ENCODE measurements at regions not wholly inside any gene's neighbourhood (a gene's known extent, or its start where the extent isn't known, plus 50 kb on each side); places are given as distances from the start of the nearest gene placed in this dataset.

- H3K27ac ChIP-seq (ENCODE audit: low read length) = no peak overlapping the region
These were observed 61.6 kb downstream of the ARL6IP4 start for GRCh38 chr12:123041811-123042655.

GRCh38 chr12:123041042-123041531, 60.6 kb downstream of the ARL6IP4 start:
- ATAC-seq = no peak

More at GRCh38 chr12:123041811-123042655, 61.6 kb downstream of the ARL6IP4 start:
- no peaks in the 10 kb centered on the region for H3F3A ChIP-seq (ENCODE audit: low read length, unreplicated experiment)
- no peak overlapping the region for H2AFZ ChIP-seq (ENCODE audit: low read length)
- H3K4me2 ChIP-seq (ENCODE audit: low read length) = no peak overlapping the region
- H3K9ac ChIP-seq (ENCODE audit: low read length) = no peak overlapping the region
- no peaks in the 10 kb centered on the region for H3K36me3 ChIP-seq (ENCODE audit: low read depth, low read length)
- CTCF ChIA-PET = interaction anchor here (2.5 to 2.7 kb wide), 2 partner anchors 109 to 196 kb away, joined by 10 to 19 read pairs; partner anchors contain the start of gene PITPNM2
- no peak for TF ChIP-seq EZH2 (IDR thresholded peaks at IDR 0.05; ENCODE audit: low read length, unreplicated experiment)
- no peak for TF ChIP-seq EZH2phosphoT487 (IDR thresholded peaks at IDR 0.05; ENCODE audit: borderline replicate concordance, low read length)
- TF ChIP-seq CTCF (conservative IDR thresholded peaks at IDR 0.05; ENCODE audit: low read depth, low read length) = no peak
- no peaks in the 10 kb centered on the region for H3K9me3 ChIP-seq (ENCODE audit: low read length)
- no peaks in the 10 kb centered on the region for H3K9me2 ChIP-seq (replicated peaks; ENCODE audit: low read length)
- POLR2A ChIA-PET (ENCODE audit: unreplicated experiment) = interaction anchor here (0.6 kb wide), 1 partner anchor 112 kb away, joined by 24 read pairs; no protein-coding TSS in a partner anchor
- intact Hi-C loops (cut with micrococcal nuclease) = loop anchor here (2.0 kb wide), 2 partner anchors 53 to 109 kb away; partner anchors contain the start of gene PITPNM2
- peaks cover 7% of the 10 kb centered on the region for H3K4me1 ChIP-seq (ENCODE audit: insufficient read depth, low read length)
- H3K27me3 ChIP-seq (ENCODE audit: low read length) = no peaks in the 10 kb centered on the region
- no peaks in the 10 kb centered on the region for H3K79me2 ChIP-seq (ENCODE audit: low read length)
- DNase-seq (no peak), ATAC-seq (no peak)
- H3K4me3 ChIP-seq (ENCODE audit: low read length) = no peak overlapping the region
- no peaks in the 10 kb centered on the region for H4K20me1 ChIP-seq (ENCODE audit: low read length)
- BruUV-seq (replicated peaks) = no TSS peak

More at GRCh38 chr12:123041042-123041531, 60.6 kb downstream of the ARL6IP4 start:
- no peak overlapping the region for H3K27ac ChIP-seq (ENCODE audit: low read length)
- ChIA-PET CTCF (no interaction called here), POLR2A (ENCODE audit: unreplicated experiment) (no interaction called here)
- no peak overlapping the region for H3K4me3 ChIP-seq (ENCODE audit: low read length)
- no peak overlapping the region for H3K9ac ChIP-seq (ENCODE audit: low read length)
- DNase-seq = no peak
- H3K4me1 ChIP-seq (ENCODE audit: insufficient read depth, low read length) = peaks cover 7% of the 10 kb centered on the region
- TF ChIP-seq EZH2 (IDR thresholded peaks at IDR 0.05; ENCODE audit: low read length, unreplicated experiment) (no peak), EZH2phosphoT487 (IDR thresholded peaks at IDR 0.05; ENCODE audit: borderline replicate concordance, low read length) (no peak), CTCF (conservative IDR thresholded peaks at IDR 0.05; ENCODE audit: low read depth, low read length) (no peak)
- no peaks in the 10 kb centered on the region for H3K27me3 ChIP-seq (ENCODE audit: low read length)
- no TSS peak for BruUV-seq (replicated peaks)
- H3K4me2 ChIP-seq (ENCODE audit: low read length) = no peak overlapping the region
- no peak overlapping the region for H2AFZ ChIP-seq (ENCODE audit: low read length)
- intact Hi-C loops (cut with micrococcal nuclease) = no loop called here
- no peaks in the 10 kb centered on the region for H4K20me1 ChIP-seq (ENCODE audit: low read length)
- no peaks in the 10 kb centered on the region for H3K36me3 ChIP-seq (ENCODE audit: low read depth, low read length)
- H3K9me2 ChIP-seq (replicated peaks; ENCODE audit: low read length) = no peaks in the 10 kb centered on the region
- no peaks in the 10 kb centered on the region for H3K79me2 ChIP-seq (ENCODE audit: low read length)
- H3K9me3 ChIP-seq (ENCODE audit: low read length) = no peaks in the 10 kb centered on the region
- no peaks in the 10 kb centered on the region for H3F3A ChIP-seq (ENCODE audit: low read length, unreplicated experiment)

Measured in PC-3 (cell line).